ENCODE measurements at regions not wholly inside any gene's neighbourhood (a gene's known extent, or its start where the extent isn't known, plus 50 kb on each side); places are given as distances from the start of the nearest gene placed in this dataset.
A peak's percentile ranks its signal among the peaks of the same experiment; 100 is the strongest.

GRCh38 chr21:35226968-35227744 is 178.1 kb upstream of the RUNX1 start (continued):
- no peak for TF ChIP-seq POU6F1 (CRISPR knock-in tag; IDR thresholded peaks at IDR 0.05; ENCODE audit: borderline replicate concordance, low read depth)
- no peak for TF ChIP-seq ZNF565 (CRISPR knock-in tag; conservative IDR thresholded peaks at IDR 0.05; ENCODE audit: low read depth)
- no peak for TF ChIP-seq ESRRG (CRISPR knock-in tag; IDR thresholded peaks at IDR 0.05)
- TF ChIP-seq ARNTL (CRISPR knock-in tag; IDR thresholded peaks at IDR 0.05; ENCODE audit: borderline replicate concordance, low read depth), result no peak
- TF ChIP-seq ZNF8 (CRISPR knock-in tag; IDR thresholded peaks at IDR 0.05), result no peak
- no peak for TF ChIP-seq RARB (CRISPR knock-in tag; IDR thresholded peaks at IDR 0.05)
- TF ChIP-seq GLIS3 (CRISPR knock-in tag; IDR thresholded peaks at IDR 0.05), result no peak
- no peak for TF ChIP-seq CSRNP3 (CRISPR knock-in tag; IDR thresholded peaks at IDR 0.05)

- peak; percentile 88 for ATAC-seq
- TF ChIP-seq SNAI2 (CRISPR knock-in tag; IDR thresholded peaks at IDR 0.05) (no peak), BACH2 (CRISPR knock-in tag; IDR thresholded peaks at IDR 0.05; ENCODE audit: borderline replicate concordance) (no peak), OSR1 (CRISPR knock-in tag; IDR thresholded peaks at IDR 0.05) (no peak), ARNTL (CRISPR knock-in tag; IDR thresholded peaks at IDR 0.05; ENCODE audit: borderline replicate concordance, low read depth) (no peak), POU6F1 (CRISPR knock-in tag; IDR thresholded peaks at IDR 0.05; ENCODE audit: borderline replicate concordance, low read depth) (no peak), ISL1 (CRISPR knock-in tag; IDR thresholded peaks at IDR 0.05) (no peak), PPARA (CRISPR knock-in tag; IDR thresholded peaks at IDR 0.05; ENCODE audit: borderline replicate concordance) (no peak), CSDC2 (CRISPR knock-in tag; IDR thresholded peaks at IDR 0.05) (no peak), CSRNP3 (CRISPR knock-in tag; IDR thresholded peaks at IDR 0.05) (no peak), ZFP30 (CRISPR knock-in tag; IDR thresholded peaks at IDR 0.05) (no peak)
Measured at GRCh38 chr21:35226328-35226727, 177.2 kb upstream of the RUNX1 start.

- TF ChIP-seq ZFP3 (CRISPR knock-in tag; IDR thresholded peaks at IDR 0.05) (no peak), ARNTL (CRISPR knock-in tag; IDR thresholded peaks at IDR 0.05; ENCODE audit: borderline replicate concordance, low read depth) (no peak), BACH2 (CRISPR knock-in tag; IDR thresholded peaks at IDR 0.05; ENCODE audit: borderline replicate concordance) (no peak), TSHZ2 (CRISPR knock-in tag; IDR thresholded peaks at IDR 0.05) (no peak)
- ATAC-seq, result no peak
Measured at GRCh38 chr21:35225573-35225972, 176.5 kb upstream of the RUNX1 start.

GRCh38 chr21:35223480-35224156 is 174.5 kb upstream of the RUNX1 start:
- TF ChIP-seq CSDC2 (CRISPR knock-in tag; IDR thresholded peaks at IDR 0.05) (no peak), ZNF70 (CRISPR knock-in tag; IDR thresholded peaks at IDR 0.05) (no peak), ZNF565 (CRISPR knock-in tag; conservative IDR thresholded peaks at IDR 0.05; ENCODE audit: low read depth) (no peak), ARNTL (CRISPR knock-in tag; IDR thresholded peaks at IDR 0.05; ENCODE audit: borderline replicate concordance, low read depth) (no peak), ESRRG (CRISPR knock-in tag; IDR thresholded peaks at IDR 0.05) (no peak), SNAI2 (CRISPR knock-in tag; IDR thresholded peaks at IDR 0.05) (no peak), CSRNP3 (CRISPR knock-in tag; IDR thresholded peaks at IDR 0.05) (no peak), POU6F1 (CRISPR knock-in tag; IDR thresholded peaks at IDR 0.05; ENCODE audit: borderline replicate concordance, low read depth) (no peak), TOX (CRISPR knock-in tag; IDR thresholded peaks at IDR 0.05; ENCODE audit: borderline replicate concordance) (no peak)
- no peak for ATAC-seq

Data from SK-N-SH treated with all-trans-retinoic acid at 6 μM for 48 hours (cell line).